Suppressor macrophage (primary cell): ENCODE measurements at regions not wholly inside any gene's neighbourhood (a gene's known extent, or its start where the extent isn't known, plus 50 kb on each side); places are given as distances from the start of the nearest gene placed in this dataset.
"Not testable (repeated sequence)": the region's sequence is repeated elsewhere in the genome, so short reads cannot be mapped to it uniquely, and the experiment has no call there.

Source experiments
- DNase-seq, 4 experiments: peaks; one replicate each; pipeline ENCODE4 v3.0.0-alpha.2; 2020 to 2022

- DNase-seq, result peak in 2 of 4 experiments; percentile 7 to 20
Observed at GRCh38 chr4:189722324-189723003, 218.2 kb upstream of the FRG1 start.

DNA sequence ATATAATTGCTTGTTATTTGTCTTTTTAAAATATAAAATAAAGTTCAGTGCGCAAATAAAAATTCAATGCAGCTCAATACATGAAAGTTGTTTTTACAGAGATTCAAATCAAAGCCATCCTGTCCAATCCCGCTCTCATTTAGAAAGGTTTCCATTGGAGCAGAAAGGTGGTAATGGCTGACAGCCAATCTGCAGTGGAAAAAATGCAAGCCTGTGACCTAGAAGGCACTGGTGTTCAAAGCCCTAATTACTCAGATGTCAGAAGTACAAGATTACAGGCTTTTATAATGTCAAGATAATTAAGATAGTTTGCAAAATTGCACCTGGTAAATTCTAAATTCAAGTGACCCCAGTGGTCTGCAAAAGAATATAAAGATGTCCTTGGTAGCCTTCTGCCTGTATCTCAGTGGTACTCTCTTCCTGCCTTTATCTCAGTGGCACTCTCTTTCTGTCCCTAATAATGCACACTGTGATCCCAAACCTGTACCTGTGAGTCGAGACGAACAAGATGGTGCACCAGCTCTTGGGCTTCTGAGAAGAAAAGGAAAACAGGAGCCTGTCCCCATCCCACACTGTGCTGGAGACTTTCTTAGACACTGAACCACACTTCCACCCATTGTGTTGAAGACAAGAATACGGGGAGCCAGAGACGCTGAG is 212.6 kb upstream of the FRG1 start:
- not testable (repeated sequence) for DNase-seq

- not testable (repeated sequence) for DNase-seq
Observed at GRCh38 chr4:189731989-189732388, 208.7 kb upstream of the FRG1 start.

- DNase-seq, result not testable (repeated sequence)
Observed at GRCh38 chr4:189733507-189733906, 207.2 kb upstream of the FRG1 start.

DNA sequence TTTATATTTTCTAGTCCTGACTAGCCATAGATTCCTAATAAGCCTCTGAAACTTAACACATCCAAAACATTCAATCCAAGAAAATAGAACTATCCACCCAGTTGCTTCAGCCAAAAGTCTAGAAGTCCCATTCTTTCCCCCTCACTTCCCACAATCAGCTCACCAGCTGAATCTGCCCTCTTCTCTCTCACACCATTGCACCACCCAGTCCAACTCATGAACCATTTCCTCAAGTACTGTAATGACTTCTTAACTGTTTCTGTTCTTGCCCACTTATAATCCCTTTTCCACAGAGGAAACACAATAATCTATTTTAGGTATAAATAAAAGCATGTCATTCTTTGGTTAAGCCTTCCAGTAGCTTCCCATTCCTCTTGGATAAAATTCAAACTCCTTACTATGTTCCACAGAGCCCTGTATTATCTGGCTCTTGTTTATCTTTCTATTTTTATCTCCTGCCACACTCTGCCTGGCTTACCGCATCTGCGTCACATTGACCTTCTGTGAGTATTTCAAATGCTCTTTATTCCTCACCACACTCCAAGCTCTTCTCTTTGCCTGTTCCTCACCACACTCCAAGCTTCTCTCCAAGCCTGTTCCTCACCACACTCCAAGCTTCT is 205.9 kb upstream of the FRG1 start:
- not testable (repeated sequence) for DNase-seq

DNA sequence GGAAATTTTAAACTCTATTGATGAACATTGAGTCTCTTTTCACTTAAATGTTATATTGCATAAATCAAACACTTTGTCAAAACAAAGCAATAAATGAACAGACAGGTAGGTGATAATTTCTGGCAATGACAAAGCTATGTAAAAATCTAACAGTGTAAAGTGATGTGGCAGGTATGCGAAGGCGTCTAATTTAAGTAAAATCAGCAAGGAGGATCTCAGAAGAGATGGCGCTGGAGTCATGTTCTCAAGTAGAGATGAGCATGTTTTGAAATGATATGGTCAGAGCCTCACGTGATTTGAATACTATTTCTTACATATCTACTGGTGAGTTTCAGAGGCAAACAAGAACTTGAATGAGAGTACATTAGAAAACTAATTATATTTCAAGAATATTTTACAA is 204.0 kb upstream of the FRG1 start:
- not testable (repeated sequence) for DNase-seq

DNA sequence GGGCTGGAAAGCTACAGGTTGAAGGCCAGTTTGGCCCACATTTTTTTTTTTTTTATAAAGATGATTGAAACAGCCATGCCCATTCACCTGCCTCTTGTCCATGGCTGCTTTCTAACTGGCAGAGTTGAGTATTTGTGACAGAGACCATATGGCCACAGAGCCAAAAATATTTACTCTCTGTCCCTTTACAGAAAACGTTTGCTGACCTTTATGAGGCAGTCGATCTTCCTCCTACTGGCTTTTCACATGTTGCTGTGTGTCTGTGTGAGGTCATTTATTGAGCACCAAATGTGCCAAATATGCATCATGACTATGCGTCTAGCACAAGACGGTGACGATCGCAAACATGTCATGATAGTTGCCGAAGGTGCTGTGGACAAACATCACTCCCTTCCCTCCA is 200.6 kb upstream of the FRG1 start:
- not testable (repeated sequence) for DNase-seq

- no peak for DNase-seq
Observed at GRCh38 chr4:189740873-189741272, 199.8 kb upstream of the FRG1 start.

- DNase-seq, result not testable (repeated sequence)
Observed at GRCh38 chr4:189753092-189753491, 187.6 kb upstream of the FRG1 start.

DNA sequence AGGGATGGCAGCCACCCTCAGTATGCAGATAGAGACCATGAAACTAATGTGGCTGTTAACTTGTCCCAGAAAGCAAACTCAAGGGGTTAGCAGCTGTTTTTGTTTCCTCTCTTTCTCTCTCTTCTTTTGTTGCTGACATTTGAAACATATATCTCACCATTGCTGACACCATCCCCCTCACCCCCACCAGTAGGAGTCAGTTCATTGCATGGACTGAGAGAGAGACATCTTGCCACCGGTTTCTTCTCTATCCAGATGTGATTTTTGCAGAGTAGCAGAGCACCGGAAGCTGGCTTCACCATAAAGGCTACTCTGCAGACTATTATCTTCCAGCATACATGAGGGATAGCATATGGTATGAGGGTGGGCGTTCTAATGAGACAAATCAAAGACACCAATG is 177.1 kb upstream of the FRG1 start:
- DNase-seq, result no peak

DNA sequence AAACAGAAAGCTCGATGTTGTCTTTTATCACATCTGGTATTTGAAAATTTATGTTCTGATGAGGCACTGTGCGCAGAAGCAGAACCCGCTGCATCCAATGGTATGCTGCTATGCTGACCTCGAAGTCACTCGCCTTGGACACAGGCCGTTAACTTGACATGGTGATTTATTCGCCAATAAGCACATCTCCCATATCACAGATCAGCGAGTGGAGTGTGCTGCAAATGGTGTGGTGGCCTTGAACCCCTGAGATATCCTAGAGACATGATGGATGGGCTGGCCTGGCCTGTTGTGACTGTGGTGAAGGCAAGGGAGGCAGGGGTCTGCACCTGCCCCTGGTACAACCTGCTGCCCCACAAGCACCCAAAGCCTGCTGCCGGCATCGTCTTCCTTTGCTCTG is 175.4 kb upstream of the FRG1 start:
- no peak for DNase-seq

- DNase-seq, result no peak
Observed at GRCh38 chr4:189765736-189766135, 174.9 kb upstream of the FRG1 start.

- DNase-seq, result no peak
Observed at GRCh38 chr4:189767941-189768340, 172.7 kb upstream of the FRG1 start.

DNA sequence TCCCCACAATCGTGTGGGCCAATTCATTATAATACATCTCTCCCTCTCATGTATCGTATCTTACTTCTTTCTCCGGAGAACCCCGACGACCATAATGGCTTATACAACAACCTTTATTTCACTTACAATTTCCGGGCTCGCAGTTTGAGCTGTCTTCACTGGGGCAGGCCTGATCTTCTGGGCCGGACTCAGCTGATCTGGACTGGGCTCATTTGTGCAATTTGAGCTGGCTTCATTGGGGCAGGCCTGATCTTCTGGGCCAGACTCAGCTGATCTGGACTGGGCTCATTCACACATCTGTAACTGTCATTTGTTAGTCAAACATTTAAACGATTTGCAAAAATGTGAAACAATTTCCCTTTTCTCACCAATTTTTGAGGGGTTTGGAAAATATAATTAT is 171.5 kb upstream of the FRG1 start:
- DNase-seq, result no peak

DNA sequence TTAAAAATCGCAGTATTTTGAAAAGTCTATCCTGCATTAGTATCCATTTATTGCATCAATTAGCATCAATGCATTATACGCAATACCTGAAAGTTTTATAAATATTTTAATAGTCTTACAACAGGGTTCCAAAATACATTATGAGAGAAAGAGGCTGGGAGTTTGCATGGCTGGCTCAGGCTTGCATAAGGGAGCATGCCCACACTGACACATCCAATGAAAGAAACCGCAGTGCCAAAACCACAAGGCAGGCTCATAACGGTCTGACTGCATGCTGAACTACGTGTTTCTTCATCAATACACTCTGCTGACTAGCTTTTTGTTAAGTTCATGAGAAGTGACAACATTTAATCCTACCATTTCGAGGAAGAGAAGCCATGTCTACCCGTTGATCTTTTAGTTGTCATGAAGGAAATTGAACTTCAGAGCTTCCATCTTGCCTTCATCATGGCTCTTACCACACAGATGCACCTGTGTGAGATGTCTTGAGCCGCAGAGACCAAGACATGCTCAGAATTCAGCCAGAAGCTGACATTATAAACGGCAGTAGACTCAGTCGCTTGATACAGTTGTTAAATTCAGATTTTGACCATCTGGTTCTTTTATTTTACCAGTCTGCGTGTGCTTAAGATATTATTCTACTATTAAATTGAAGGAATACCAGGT is 168.8 kb upstream of the FRG1 start:
- peak in 3 of 4 experiments; percentile 5 to 35 (median 8) for DNase-seq

GRCh38 chr4:189773909-189774308 is 166.8 kb upstream of the FRG1 start:
- no peak for DNase-seq

- DNase-seq, result no peak
Observed at GRCh38 chr4:189779281-189779980, 161.2 kb upstream of the FRG1 start.

- DNase-seq, result no peak
Observed at GRCh38 chr4:189780391-189780790, 160.3 kb upstream of the FRG1 start.

- DNase-seq, result no peak
Observed at GRCh38 chr4:189784651-189785050, 156.0 kb upstream of the FRG1 start.

DNA sequence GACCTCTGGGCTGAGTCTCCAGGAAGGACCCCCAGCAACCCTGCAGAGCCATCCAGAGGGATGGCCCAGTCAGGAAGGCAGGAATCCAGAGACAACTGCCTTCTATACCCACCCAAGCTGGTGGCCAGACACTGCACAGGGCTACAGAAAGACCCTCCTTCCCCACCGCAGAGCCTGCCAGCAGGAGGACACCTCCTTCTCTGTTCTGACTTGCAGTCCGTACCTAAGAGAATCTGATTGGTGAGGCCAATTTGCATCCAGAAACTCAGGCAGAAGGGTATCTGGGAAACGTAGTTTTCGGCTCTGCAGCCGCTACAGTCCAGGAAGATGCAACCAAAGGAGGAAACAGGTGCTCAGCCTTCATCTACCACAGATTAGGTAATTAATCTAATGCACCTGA is 155.4 kb upstream of the FRG1 start:
- no peak for DNase-seq

DNA sequence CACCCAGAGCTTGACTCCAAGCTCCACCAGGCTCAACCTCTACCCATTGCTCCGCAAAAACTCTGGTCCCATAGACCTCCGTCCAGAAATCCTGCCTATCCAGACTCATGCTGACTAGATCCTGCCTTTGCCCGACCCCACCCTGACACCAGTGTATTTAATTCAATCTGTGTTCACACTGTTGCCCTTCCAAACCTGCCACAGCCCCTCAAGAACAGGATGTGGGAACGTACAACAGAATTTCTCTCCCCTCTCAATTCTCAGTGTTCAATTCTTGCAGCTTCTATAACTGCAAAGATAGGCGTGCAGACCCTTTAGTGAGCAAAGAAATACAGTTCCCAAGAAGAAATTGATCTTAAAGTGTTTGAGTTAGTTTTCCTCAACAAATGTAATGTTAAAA is 154.2 kb upstream of the FRG1 start:
- DNase-seq, result no peak

DNA sequence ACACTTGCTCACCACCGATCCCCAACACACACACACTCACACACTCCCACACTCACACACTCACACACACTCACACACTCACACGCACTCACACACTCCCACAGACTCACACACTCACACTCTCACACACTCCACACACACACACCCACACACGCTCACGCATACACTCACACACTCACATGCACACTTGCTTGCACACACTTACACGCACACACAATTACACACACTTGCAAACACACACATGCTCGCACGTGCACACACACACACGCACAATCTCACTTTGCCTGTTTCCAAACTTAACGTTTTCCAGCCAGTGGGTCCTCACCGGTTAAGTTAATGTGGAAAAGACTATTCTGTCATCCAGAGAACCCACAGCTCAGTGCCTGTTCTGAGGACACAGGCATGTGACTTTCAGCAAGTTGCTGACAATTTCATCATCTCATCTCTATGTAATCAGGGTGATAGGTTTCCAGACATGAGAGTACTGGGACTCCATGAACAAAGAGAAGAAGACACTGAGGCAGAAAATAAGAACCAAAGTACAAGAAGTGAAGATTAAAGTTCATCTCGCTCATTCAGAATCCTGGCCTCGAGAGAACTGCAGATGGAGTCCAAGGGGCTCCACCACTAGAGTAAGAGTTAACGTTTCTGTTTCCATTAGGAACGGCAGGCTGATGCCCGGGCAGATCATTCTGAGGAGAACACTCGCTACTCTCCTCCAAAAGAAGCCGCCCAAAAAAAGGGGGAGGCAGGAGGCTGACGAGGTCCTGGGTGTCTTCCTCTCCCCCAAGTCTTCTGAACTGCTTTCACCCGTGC is 153.2 kb upstream of the FRG1 start:
- DNase-seq, result peak in 3 of 4 experiments; percentile 13 to 37 (median 24)
